Type B pancreatic cell (in vitro differentiated cells): ENCODE measurements at regions not wholly inside any gene's neighbourhood (a gene's known extent, or its start where the extent isn't known, plus 50 kb on each side); places are given as distances from the start of the nearest gene placed in this dataset.

Experiments
- DNase-seq: peaks from one replicate; pipeline ENCODE4 v3.0.0; 2021; ENCODE audit warnings: mixed read lengths; ENCODE audit not compliant: unreplicated experiment; ENCODE audit errors: extremely low spot score
- H3K27ac Mint-ChIP-seq: 2 replicates; pipeline ENCODE4 v1.8.0; 2021; ENCODE audit warnings: mild to moderate bottlenecking, mixed read lengths
- H3K27me3 Mint-ChIP-seq: 2 replicates; pipeline ENCODE4 v1.8.0; 2021; ENCODE audit warnings: mixed read lengths
- H3K36me3 Mint-ChIP-seq: 2 replicates; pipeline ENCODE4 v1.8.0; 2021; ENCODE audit warnings: mixed read lengths
- H3K4me1 Mint-ChIP-seq: one replicate; pipeline ENCODE4 v1.8.0; 2021; ENCODE audit warnings: mixed read lengths; ENCODE audit not compliant: unreplicated experiment
- H3K4me3 Mint-ChIP-seq: 2 replicates; pipeline ENCODE4 v1.8.0; 2021; ENCODE audit warnings: mild to moderate bottlenecking, mixed read lengths
- H3K9me3 Mint-ChIP-seq: 2 replicates; pipeline ENCODE4 v1.8.0; 2021; ENCODE audit warnings: mixed read lengths
- TF ChIP-seq, protein P1 (sequence below): fragments of 200-600 bp; sonication (generic); conservative IDR thresholded peaks from 2 replicates; pipeline ENCODE4 v1.5.0; 2021; ENCODE audit warnings: antibody characterized with exemption, mild to moderate bottlenecking

DNA sequence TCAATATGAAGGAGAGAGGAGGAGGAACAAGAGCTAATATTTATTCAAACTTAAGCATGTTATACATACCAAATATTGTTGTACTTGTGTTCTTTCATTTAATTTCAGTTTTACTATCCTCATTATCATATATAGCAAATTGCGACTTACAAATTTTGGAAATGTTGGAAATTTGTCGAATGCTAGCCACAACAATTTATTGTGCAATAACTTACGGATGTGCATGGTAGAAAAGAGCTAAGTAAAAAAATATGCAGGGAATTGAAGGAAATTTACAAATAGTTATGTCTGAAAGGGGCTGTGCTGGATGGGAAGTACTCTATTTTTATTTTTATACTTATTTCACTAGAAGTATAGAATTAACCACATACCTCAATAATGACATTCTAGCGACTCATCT, 376.3 kb downstream of the PCDH20 start:
- Mint-ChIP-seq H3K27me3 (no peaks in the 10 kb centered on the region), H3K27ac (no peak overlapping the region), H3K36me3 (no peaks in the 10 kb centered on the region), H3K9me3 (no peaks in the 10 kb centered on the region), H3K4me1 (no peaks in the 10 kb centered on the region), H3K4me3 (no peak overlapping the region)
- DNase-seq = no peak
- TF ChIP-seq, protein P1, sequence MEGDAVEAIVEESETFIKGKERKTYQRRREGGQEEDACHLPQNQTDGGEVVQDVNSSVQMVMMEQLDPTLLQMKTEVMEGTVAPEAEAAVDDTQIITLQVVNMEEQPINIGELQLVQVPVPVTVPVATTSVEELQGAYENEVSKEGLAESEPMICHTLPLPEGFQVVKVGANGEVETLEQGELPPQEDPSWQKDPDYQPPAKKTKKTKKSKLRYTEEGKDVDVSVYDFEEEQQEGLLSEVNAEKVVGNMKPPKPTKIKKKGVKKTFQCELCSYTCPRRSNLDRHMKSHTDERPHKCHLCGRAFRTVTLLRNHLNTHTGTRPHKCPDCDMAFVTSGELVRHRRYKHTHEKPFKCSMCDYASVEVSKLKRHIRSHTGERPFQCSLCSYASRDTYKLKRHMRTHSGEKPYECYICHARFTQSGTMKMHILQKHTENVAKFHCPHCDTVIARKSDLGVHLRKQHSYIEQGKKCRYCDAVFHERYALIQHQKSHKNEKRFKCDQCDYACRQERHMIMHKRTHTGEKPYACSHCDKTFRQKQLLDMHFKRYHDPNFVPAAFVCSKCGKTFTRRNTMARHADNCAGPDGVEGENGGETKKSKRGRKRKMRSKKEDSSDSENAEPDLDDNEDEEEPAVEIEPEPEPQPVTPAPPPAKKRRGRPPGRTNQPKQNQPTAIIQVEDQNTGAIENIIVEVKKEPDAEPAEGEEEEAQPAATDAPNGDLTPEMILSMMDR = no peak

DNA sequence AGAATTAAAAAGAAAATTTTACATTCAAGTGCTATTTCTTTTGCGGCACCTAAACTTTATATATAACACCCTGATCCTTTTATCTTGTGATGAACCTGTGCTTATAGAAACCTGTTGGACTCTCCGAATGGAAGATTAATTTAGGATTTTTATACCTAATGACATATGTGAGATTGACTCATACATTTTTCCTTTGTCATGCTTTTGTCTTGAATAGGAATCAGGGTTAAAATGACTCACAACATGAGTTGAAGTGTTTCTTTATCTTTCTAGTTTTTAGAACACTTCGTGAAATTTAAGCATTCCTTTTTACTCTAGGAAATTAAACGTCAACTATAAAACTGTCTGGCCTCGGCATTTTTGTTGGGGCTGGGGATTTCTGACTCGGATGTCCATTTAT, 378.9 kb downstream of the PCDH20 start:
- Mint-ChIP-seq H3K4me1 (no peaks in the 10 kb centered on the region), H3K27ac (no peak overlapping the region), H3K27me3 (no peaks in the 10 kb centered on the region), H3K4me3 (no peak overlapping the region), H3K9me3 (no peaks in the 10 kb centered on the region), H3K36me3 (no peaks in the 10 kb centered on the region)
- DNase-seq = no peak
- TF ChIP-seq, protein P1 = no peak

DNA sequence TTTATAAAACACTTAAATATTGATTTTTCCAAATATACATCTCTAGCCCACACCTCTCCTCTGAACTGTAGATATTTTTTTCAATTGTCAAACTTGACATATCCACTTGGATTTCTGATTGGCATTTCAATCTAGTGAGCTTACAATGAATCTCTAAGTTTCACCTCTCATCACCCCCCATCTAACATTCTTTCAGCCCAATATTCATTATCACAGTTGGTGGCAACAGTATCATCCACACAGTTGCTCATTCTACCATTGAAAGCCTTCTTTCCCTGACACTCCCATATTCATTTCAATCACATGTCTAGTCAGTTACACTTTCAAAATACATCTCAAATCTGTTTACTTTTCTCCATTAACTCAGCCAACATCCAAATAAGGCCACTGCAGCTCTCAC, 385.2 kb downstream of the PCDH20 start:
- Mint-ChIP-seq H3K4me3 (no peak overlapping the region), H3K36me3 (no peaks in the 10 kb centered on the region), H3K4me1 (no peaks in the 10 kb centered on the region), H3K9me3 (no peaks in the 10 kb centered on the region), H3K27ac (no peak overlapping the region), H3K27me3 (no peaks in the 10 kb centered on the region)
- no peak for DNase-seq
- TF ChIP-seq, protein P1 = no peak

DNA sequence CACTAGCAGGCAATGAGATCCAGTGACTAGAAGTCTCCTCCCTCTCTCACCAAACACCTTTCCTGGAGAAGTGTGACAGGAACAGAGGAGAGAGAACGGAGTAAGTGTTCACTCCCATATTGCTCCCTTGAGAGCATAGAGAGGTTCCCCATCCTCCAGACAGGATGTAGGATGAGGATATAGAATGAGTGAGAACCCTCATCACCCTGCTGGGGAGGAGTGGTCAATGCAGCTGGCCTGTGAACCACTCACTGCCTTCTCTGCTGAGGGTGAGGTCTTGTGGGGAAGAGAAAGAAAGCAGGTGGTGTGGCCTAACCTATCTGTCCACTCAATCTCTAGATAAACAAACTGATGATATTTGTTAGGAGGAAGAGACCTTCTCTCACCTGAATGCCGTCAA, 386.6 kb downstream of the PCDH20 start:
- no peak for DNase-seq
- Mint-ChIP-seq H3K4me1 (no peaks in the 10 kb centered on the region), H3K4me3 (no peak overlapping the region), H3K27me3 (no peaks in the 10 kb centered on the region), H3K36me3 (no peaks in the 10 kb centered on the region), H3K27ac (no peak overlapping the region), H3K9me3 (no peaks in the 10 kb centered on the region)
- TF ChIP-seq, protein P1 = peak; percentile 46

DNA sequence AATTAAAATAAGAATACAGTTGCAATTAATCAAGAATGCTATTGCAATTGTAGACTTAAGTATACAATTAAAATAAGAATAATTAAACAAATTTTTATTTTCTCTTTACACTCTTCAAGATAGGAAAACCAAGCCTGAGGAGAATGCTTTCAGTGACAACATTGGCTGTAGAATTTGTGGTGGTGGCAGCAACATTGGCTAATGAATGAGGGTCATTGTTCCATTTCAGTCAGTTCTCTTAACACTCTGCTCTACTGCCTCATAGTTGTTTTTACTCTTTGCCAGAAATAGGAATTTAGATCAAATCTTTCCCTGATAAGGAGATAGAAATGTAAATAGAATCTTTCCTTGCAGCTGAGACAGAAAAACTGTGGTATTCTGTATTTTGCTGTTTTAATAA, 391.6 kb downstream of the PCDH20 start:
- Mint-ChIP-seq H3K27ac (no peak overlapping the region), H3K9me3 (no peaks in the 10 kb centered on the region), H3K36me3 (no peaks in the 10 kb centered on the region), H3K4me3 (no peak overlapping the region), H3K4me1 (no peaks in the 10 kb centered on the region), H3K27me3 (no peaks in the 10 kb centered on the region)
- TF ChIP-seq, protein P1 = no peak
- no peak for DNase-seq

DNA sequence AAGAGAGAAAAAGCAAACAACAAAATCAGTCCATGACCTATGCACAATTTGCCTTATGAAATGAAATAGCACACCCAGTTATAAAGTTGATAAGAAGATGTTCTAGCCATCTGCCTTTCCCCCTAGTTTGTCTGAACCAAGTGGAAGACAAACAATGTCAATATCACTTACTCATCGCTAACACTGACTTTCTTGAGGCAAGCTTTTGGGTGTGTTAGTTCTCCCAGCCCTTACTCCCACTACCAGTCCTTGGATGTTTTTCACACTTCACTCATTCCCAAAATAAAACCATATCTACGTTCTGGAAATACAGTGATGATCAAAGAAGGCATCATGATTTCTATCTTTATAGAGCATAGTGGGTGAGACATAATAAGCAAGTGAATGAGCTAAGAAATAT, 393.8 kb downstream of the PCDH20 start:
- Mint-ChIP-seq H3K9me3 (no peaks in the 10 kb centered on the region), H3K4me3 (no peak overlapping the region), H3K4me1 (no peaks in the 10 kb centered on the region), H3K36me3 (no peaks in the 10 kb centered on the region), H3K27me3 (no peaks in the 10 kb centered on the region), H3K27ac (no peak overlapping the region)
- no peak for DNase-seq
- TF ChIP-seq, protein P1 = no peak
